GM18526 (cell line): ENCODE measurements at regions not wholly inside any gene's neighbourhood (a gene's known extent, or its start where the extent isn't known, plus 50 kb on each side); places are given as distances from the start of the nearest gene placed in this dataset.

Experiments used
- POLR2A ChIP-seq: IDR thresholded peaks from 3 replicates; pipeline ENCODE4 v1.6.1; 2011; ENCODE audit not compliant: insufficient read length; ENCODE audit errors: extremely low read depth

DNA sequence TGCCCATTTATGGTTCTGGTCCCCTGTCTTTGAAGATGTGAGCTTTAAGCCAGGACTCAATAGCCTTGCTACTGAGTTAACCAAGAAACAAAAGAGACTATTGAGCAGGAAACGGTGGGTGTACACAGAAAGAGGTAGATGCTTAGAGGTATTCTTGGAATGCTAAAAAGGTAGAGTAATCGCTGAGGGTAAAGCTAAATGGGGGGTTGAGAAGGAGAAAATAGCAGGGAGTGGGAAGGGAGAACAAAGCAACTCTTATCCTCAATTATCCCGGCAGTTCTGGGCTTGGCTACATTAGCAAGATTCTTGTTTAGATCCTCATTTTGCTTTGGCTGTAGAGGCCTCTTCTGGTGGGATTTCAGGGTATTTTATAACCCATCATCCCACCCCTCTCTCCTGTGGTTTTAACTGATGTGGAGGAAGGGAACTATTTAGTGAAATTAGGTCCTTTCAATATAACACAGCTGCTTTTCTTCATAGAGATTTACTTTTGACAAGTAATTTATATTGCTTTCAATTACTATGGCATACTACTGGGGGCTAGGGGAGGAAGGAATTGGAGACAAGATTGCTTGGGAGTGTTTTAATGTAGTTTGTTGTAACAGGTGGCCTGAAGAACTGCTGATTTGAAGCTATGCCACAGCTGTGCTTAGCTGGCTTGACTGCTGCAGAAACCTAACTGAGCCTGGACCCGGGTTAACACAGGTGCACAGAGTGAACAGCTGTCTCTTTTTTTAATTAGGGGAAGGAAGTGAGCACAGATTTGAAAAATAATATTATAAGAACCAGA is 234.3 kb upstream of the CCDC54 start:
- no peak for TF ChIP-seq POLR2A

DNA sequence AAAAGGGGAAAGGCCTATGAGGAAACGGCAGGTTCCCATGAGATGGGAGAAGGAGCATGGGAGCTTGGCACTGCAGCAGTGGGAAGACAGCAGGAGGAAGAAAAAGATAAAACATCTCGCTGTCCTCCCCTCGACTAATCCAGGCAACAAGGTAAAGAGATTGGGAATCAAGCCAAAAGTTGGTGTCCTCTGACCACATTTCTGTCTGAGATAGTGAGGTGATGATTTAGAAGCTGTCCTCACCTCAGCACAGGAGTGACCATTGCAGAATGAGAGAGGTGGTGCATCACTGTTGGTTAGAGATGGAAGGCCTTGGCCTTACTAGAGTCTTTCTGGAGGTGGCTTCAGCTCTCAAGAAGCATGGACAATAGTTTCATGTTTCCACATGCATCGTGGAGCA is 226.6 kb upstream of the CCDC54 start:
- no peak for TF ChIP-seq POLR2A

DNA sequence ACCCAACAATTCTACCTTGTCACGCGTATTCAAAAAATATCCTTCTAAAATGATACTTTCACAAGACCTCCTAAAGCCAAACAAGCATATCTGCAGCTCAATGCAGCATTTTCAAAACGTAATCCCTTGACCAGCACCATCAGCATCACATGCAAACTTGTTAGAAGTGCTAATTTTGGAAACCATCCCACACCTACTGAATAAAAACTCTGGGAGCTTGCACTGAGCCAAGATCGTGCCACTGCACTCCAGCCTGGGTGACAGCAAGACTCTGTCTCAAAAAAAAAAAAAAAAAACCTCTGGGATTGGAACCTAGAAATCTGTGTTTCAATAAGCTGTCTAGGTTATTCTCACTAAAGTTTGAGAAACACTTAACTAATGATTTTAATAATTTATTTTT is 223.3 kb upstream of the CCDC54 start:
- TF ChIP-seq POLR2A = no peak

DNA sequence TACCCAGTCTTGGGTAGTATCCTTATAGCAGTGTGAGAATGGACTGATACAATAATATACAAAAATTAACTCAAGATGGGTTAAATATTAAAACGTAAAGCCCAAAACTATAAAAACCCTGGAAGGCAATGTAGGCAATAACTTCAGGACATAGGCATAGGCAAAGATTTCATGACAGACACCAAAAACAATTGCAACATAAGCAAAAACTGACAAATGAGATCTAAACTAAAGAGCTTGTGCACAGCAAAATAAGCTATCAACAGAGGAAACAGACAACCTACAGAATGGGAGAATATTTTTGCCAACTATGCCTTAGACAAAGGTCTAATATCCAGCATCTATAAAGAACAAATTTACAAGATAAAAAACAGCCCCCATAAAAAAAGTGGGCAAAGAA is 204.8 kb upstream of the CCDC54 start:
- no peak for TF ChIP-seq POLR2A

DNA sequence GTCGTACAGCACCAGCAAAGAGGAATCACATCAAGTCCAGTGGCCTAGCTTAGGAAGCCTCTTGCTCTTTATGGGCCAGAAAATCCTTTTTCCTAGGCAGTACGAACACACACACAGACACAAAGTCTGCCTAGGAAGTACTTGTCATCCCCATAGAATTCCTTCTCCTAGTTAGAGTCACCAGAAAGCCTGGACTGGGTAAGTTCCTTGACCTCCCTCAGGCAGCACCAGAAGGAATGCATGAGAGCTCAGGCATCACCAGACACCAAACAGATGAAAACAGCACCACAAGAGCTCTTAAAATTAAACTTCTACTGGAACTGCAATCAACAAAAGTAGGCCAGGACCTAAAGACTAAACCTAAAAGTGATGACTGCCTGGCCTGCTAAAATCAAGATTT is 192.9 kb upstream of the CCDC54 start:
- no peak for TF ChIP-seq POLR2A

DNA sequence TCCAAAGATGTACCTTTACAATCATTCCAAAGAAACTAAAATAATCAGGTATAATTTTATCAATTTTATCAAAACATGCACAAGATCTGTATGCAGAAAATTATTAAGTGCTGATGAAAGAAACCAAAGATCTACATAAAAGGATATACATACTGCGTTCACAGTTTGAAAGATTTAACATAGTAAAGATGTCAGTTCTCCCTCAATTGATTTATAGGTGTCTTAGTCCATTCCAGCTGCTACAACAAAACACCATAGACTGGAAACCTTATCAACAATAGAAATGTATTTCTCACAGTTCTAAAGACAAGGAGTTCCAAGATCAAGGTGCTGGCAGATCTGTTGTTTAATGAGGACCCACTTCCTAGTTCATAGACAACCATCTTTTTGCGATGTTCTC is 189.0 kb upstream of the CCDC54 start:
- TF ChIP-seq POLR2A = no peak

DNA sequence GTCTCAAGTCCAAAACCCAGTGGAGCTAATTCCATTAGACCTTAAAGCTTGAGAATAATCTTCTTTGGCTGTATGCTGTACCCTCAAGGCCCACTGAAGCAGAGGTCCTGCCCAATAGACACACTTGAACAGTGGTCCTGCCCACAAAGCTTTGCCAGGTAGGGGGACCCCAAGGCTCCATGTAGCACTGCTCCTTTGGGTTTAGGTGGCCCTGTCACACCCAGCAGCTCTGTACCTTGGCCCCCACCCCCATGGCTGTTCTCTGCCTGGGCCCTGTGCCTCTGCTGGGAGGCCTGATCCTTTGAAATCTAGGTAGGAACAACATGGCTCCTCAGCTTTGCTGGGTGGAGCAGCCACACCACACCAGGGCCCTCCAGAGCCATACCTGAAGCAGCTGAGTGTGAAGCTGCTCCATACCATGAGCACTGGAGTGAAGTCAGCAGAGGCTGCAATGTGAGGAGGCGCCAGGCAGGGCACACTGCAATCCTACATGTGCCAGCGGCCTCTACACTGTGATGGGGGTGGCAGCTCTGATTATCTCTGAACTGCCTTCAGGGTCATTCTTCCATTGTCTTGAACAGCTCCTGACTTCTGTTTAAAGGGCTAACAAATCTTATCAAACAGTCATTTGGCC is 188.0 kb upstream of the CCDC54 start:
- TF ChIP-seq POLR2A = no peak

DNA sequence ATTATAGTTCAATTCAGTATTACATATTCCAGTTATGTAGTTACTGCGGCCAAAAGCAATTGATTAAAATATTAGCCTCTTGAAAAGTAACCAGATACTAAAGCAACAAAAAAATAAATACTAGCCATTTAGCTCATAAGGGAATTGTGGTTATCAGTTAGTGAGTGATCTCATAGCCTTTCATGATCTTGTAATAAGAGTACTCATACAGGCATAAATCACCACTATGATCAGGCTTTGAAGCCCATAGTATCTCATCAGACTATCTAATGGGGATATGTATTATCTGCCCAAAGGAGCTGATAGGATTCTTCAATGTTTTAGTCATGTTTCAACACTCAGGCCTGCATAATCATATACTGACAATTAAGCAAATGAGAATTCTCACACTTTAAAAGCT is 184.1 kb upstream of the CCDC54 start:
- no peak for TF ChIP-seq POLR2A

DNA sequence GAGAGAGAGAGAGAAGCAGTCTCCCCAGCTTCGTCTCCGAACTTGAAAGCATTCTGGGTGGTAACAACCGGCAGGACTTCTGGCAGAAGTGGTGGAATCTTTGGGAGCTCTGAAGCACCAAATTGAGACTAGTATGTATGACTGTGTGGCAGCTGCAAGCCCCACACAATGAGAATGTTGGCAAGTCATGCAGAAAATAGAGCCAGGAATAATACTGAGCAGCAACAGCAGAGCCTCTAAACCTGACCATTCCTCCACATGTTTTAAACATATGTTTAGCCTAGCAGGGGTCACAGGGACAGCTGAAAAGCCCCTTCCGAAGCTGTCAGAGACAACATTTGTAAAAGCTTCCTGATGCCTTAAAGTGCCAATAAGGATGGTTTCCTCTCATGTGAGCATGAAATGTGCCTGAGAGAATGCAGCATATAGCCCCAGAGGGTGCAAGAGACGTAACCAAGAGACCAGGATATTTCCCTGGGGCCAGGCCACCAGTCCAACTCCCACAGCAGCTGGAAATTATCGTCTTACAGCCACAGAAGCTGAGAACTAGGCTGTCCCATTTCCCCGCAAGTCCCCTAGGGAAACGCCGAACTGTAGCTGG is 178.6 kb upstream of the CCDC54 start:
- TF ChIP-seq POLR2A = no peak

DNA sequence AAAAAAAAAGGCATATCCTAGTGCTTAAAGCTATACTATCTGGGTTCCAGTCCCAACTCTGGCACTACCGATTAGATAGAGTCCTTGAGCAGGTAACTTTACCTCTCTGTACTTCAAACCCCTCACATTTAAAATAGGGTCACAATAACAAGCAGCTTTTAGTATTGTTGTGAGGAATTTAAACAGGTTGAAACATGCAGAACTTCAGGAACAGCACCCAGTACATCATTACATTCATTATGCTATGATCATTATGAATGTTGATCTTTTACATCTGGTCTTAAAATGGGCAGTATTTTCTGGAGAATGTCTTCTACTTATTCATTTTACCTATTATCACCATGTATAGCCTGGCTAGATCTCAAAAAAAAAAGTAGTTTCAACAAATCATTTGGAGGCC is 176.1 kb upstream of the CCDC54 start:
- TF ChIP-seq POLR2A = no peak

DNA sequence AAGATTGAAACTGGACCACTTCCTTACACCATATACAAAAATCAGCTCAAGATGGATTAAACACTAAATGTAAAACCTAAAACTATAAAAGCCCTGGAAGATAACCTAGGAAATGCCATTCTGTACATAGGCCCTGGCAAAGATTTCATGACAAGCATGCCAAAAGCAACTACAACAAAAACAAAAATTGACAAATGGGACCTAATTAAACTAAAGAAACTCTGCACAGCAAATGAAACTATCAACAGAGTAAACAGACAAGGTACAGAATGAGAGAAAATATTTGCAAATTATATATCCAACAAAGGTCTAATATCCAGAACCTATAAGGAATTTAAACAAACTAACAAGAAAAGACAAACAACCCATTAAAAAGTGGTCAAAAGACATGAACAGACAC is 173.1 kb upstream of the CCDC54 start:
- no peak for TF ChIP-seq POLR2A

DNA sequence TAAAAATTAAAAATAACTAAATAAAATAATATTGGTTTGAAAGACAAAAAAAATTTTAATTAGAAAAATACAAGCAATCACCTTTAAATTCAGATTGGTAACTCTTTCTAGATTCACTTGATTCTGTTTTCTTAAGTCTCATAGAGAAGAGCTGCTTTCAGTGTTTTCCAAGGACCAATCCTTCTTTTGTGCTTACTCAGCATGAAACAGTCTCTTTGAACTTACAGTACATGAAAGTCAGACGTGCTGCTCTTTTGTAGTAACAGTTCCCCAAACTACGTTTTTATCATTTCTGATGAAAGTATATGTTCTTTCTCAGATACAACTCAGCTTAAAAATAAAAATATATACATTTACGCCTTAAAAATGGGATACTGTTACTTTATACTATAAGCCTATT is 171.9 kb upstream of the CCDC54 start:
- TF ChIP-seq POLR2A = no peak

DNA sequence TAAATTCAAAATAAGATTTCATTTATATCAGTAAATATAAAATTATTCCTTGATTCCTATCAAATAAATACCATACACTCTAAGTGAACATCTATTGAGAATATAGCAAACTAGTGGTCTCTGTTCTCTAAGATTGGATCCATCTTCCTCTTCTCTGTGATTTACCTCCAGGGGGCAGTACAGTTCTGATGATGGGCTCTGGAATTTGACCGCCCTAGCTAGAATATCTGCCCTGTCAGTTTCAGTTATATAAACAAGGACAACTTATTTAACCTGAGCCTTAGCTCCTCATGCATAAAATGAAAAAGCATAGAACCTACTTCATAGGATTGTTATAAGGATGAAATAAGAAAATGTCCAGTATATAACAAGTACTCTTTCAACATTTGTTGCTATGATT is 171.1 kb upstream of the CCDC54 start:
- TF ChIP-seq POLR2A = no peak

DNA sequence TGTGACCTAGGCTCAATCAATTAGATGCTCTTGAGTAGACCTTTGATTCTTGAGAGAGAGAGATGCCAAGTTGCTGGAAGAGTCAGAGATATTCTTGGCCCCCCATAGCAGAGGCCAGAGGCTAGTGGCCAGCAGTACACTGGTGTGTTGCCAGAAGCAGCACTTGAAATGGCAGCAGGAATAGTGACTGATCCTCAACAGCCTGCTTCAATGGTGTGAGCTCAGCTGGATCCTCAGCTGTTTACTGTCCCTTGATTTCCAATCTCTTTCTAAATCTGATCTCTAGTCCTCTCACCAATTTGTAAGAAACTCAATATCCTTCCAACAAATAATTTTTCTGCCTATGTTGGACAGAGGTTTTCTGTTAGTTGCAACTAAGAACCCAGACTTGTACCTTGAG is 170.3 kb upstream of the CCDC54 start:
- no peak for TF ChIP-seq POLR2A

DNA sequence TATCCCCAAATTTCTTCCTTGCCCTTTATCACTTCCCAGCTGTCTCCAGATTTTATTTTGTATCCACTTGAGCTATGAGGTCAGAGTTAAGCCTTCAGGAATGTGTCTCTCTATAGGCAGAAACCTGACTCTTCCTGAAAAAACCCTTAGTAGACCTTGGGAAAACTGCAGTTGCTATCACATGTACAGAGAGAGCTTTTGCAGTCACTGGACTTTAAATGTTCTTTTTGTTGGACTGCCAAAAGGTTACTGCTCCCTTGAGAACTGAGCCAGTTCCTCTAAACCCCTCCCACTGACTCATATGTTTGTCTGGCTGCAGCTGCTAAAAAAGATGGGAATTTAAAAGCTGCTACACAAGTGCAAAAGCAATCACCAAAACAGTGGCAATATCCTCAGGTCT is 169.1 kb upstream of the CCDC54 start:
- no peak for TF ChIP-seq POLR2A

DNA sequence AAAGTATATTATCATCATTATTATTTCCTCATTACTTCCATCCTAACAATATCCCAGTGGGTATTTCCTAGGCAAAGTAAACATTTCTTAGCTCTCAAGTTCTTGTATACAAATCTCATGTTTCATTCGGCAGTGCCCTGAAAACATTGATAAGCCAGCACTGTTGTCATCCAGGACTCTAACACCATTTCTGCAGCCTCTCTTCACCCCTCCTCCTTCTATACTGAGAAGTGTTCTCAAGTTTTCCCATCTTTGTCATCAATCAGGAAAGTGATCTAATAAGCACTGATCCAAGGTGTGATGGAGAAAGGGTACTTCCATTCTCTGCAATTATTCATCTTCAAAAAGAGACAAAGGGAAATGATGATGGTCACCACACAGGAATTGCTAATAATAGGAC is 168.4 kb upstream of the CCDC54 start:
- TF ChIP-seq POLR2A = no peak
